Left lung (tissue), 4 donors: ENCODE measurements at regions not wholly inside any gene's neighbourhood (a gene's known extent, or its start where the extent isn't known, plus 50 kb on each side); places are given as distances from the start of the nearest gene placed in this dataset.

ENCODE experiments used
- ATAC-seq: fragments of 200-7000 bp; cut with Tn5 transposase; one replicate; pipeline ENCODE4 v1.9.1; 2020; ENCODE audit warnings: moderate library complexity
- DNase-seq, 4 donors: peaks; one replicate each; pipeline ENCODE4 v3.0.0-alpha.2; 2013 to 2020
- H3K27ac ChIP-seq, 2 donors: fragments of 200-600 bp; sonication (generic) in 1 of 2; one replicate each; pipeline versions ENCODE4 v1.5.0 to v1.8.0; 2020 to 2021
- H3K27me3 ChIP-seq, 2 donors: fragments of 200-600 bp; sonication (generic) in 1 of 2; one replicate each; pipeline versions ENCODE4 v1.5.0 to v1.8.0; 2020 to 2021
- H3K36me3 ChIP-seq, 2 donors: fragments of 200-600 bp; sonication (generic) in 1 of 2; one replicate each; pipeline versions ENCODE4 v1.5.0 to v1.8.0; 2020 to 2021
- H3K4me1 ChIP-seq, 2 donors: fragments of 200-600 bp; one replicate each; pipeline ENCODE4 v1.8.0; 2021
- H3K4me3 ChIP-seq, 2 donors: fragments of 200-600 bp; sonication (generic) in 1 of 2; one replicate each; pipeline versions ENCODE4 v1.5.0 to v1.8.0; 2020 to 2021; ENCODE audit warnings: mild to moderate bottlenecking in 1 of 2
- H3K9me3 ChIP-seq, 2 donors: fragments of 200-600 bp; sonication (generic) in 1 of 2; one replicate each; pipeline versions ENCODE4 v1.5.0 to v1.8.0; 2020 to 2021
- intact Hi-C, 2 donors: fragments of 100-400 bp; cut with DNase I; formaldehyde crosslinking; loops; one replicate each; pipeline versions ENCODE4 v1.11.2 to v1.14.2; 2022
- TF ChIP-seq, protein P1 (sequence below), 2 donors: fragments of 200-600 bp; sonication (generic) in 1 of 2; IDR thresholded peaks; one replicate each; pipeline versions ENCODE4 v1.5.0 to v1.8.0; 2021; ENCODE audit warnings: antibody characterized with exemption in 2 of 2
- donor health status: DM: no; HTN: yes; CAD: no.
- donor health status: DM: no; HTN: no; CAD: no.

- Histone ChIP-seq H3K27me3 (no peaks in the 10 kb centered on the region), H3K4me3 (no peak overlapping the region), H3K9me3 (peaks cover 0 to 6% of the 10 kb centered on the region in 2 donors), H3K27ac (no peak overlapping the region), H3K4me1 (no peaks in the 10 kb centered on the region), H3K36me3 (no peaks in the 10 kb centered on the region)
- ATAC-seq = no peak
- TF ChIP-seq, protein P1, sequence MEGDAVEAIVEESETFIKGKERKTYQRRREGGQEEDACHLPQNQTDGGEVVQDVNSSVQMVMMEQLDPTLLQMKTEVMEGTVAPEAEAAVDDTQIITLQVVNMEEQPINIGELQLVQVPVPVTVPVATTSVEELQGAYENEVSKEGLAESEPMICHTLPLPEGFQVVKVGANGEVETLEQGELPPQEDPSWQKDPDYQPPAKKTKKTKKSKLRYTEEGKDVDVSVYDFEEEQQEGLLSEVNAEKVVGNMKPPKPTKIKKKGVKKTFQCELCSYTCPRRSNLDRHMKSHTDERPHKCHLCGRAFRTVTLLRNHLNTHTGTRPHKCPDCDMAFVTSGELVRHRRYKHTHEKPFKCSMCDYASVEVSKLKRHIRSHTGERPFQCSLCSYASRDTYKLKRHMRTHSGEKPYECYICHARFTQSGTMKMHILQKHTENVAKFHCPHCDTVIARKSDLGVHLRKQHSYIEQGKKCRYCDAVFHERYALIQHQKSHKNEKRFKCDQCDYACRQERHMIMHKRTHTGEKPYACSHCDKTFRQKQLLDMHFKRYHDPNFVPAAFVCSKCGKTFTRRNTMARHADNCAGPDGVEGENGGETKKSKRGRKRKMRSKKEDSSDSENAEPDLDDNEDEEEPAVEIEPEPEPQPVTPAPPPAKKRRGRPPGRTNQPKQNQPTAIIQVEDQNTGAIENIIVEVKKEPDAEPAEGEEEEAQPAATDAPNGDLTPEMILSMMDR (IDR thresholded peaks at IDR 0.05) = no peak
- intact Hi-C loops = no loop called here
- DNase-seq = no peak
Observed at GRCh38 chr3:159030886-159031679, 229.2 kb downstream of the MFSD1 start.

DNA sequence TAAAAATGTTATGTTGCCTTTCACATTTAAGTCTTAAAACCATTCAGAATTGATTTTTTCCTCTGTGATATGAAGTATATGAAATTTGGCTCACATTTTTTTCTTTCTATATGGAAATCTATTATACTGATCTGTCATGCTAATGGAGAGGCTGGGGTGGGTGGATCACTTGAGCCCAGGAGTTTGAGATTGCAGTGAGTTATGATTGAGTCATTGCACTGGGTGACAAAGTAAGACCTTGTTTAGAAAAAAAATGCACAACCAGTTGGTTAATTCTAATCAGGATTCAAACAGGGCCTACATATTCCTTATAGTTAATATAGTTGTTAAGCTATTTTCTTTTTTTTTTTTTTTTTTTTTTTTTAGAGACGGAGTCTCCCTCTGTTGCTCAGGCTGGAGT lies 230.5 kb downstream of the MFSD1 start:
- no peak for DNase-seq
- Histone ChIP-seq H3K36me3 (no peaks in the 10 kb centered on the region), H3K9me3 (peaks cover 0 to 6% of the 10 kb centered on the region in 2 donors), H3K27ac (no peak overlapping the region), H3K27me3 (no peaks in the 10 kb centered on the region), H3K4me3 (no peak overlapping the region), H3K4me1 (no peaks in the 10 kb centered on the region)
- TF ChIP-seq, protein P1 (IDR thresholded peaks at IDR 0.05) = no peak
- ATAC-seq = no peak
- intact Hi-C loops = no loop called here

- Histone ChIP-seq H3K27me3 (no peaks in the 10 kb centered on the region), H3K36me3 (no peaks in the 10 kb centered on the region), H3K27ac (no peak overlapping the region), H3K9me3 (peaks cover 0 to 3% of the 10 kb centered on the region in 2 donors), H3K4me3 (no peak overlapping the region), H3K4me1 (no peaks in the 10 kb centered on the region)
- no peak for ATAC-seq
- DNase-seq = no peak
- TF ChIP-seq, protein P1 (IDR thresholded peaks at IDR 0.05) = no peak
- intact Hi-C loops = no loop called here
Observed at GRCh38 chr3:159038405-159038804, 236.6 kb downstream of the MFSD1 start.

DNA sequence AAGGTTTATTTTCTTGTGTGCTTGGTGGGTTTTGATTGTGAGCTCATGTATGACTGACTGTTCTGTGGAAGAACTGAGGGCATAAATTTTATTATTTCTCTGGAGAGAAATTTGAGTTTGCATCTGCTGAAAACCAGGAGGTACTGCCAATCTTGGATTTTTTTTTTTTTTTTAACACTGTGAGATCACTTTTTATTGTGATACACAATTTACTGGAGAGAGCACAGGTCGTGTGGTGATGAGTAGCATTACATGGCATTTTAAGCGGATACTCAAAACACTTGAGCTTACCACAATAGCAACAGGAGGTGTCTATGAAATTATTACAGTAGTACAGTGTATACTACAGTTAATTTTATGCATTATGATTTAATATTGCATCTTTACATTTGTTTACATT lies 237.4 kb downstream of the MFSD1 start:
- Histone ChIP-seq H3K27me3 (no peaks in the 10 kb centered on the region), H3K4me3 (no peak overlapping the region), H3K36me3 (no peaks in the 10 kb centered on the region), H3K4me1 (no peaks in the 10 kb centered on the region), H3K9me3 (no peaks in the 10 kb centered on the region), H3K27ac (no peak overlapping the region)
- ATAC-seq (no peak), DNase-seq (no peak)
- TF ChIP-seq, protein P1 (IDR thresholded peaks at IDR 0.05) = no peak
- intact Hi-C loops = no loop called here

DNA sequence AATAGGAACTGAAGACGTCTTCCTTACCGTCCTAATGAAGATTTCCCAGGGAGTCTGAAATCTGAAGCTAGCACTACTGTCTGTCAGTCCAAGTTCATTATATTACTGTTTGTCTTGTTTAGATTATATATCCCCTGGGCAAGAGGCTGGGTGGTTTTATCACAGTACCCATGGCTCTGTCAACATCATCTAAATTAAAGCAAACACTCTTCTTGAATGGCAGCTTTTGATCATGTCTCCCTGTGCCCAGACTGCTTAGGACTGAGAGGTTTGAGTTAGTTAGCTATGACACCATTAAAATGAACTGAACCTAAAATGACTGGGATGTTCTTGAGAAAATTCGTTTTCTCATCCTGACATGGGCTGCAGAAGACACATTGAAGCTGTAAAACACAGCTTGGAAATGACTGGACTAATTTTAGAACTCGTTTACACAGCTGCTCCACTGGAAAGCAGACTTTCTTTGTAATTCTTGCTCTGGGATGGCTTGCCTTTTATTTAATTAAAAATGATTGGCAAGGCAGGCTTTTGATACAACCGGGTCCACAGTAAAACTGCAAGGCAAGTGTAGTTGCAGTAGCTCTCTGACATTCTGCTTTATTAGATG lies 243.5 kb downstream of the MFSD1 start:
- no peaks in the 10 kb centered on the region for H3K27me3 ChIP-seq
- no peaks in the 10 kb centered on the region for H3K9me3 ChIP-seq
- H3K4me1 ChIP-seq = no peaks in the 10 kb centered on the region
- H3K27ac ChIP-seq = no peak overlapping the region
- intact Hi-C loops = no loop called here
- DNase-seq = no peak
- no peak overlapping the region for H3K4me3 ChIP-seq
- TF ChIP-seq, protein P1 (IDR thresholded peaks at IDR 0.05) = no peak
- no peak for ATAC-seq
- H3K36me3 ChIP-seq = no peaks in the 10 kb centered on the region
